Nephron progenitor cell (in vitro differentiated cells): ENCODE measurements at regions not wholly inside any gene's neighbourhood (a gene's known extent, or its start where the extent isn't known, plus 50 kb on each side); places are given as distances from the start of the nearest gene placed in this dataset.
"Not testable (repeated sequence)": the region's sequence is repeated elsewhere in the genome, so short reads cannot be mapped to it uniquely, and the experiment has no call there.

Experiments
- DNase-seq: peaks from one replicate; pipeline ENCODE4 v3.0.0; 2021
- H3K27ac Mint-ChIP-seq: 2 replicates; pipeline ENCODE4 v1.8.0; 2021; ENCODE audit warnings: mild to moderate bottlenecking, moderate library complexity, mixed read lengths
- H3K27me3 Mint-ChIP-seq: 2 replicates; pipeline ENCODE4 v1.8.0; 2021; ENCODE audit warnings: mild to moderate bottlenecking, low read depth, mixed read lengths; ENCODE audit not compliant: poor library complexity
- H3K36me3 Mint-ChIP-seq: 2 replicates; pipeline ENCODE4 v1.8.0; 2021; ENCODE audit warnings: low read depth, mixed read lengths
- H3K4me1 Mint-ChIP-seq: 2 replicates; pipeline ENCODE4 v1.8.0; 2021; ENCODE audit warnings: mixed read lengths
- H3K4me3 Mint-ChIP-seq: 2 replicates; pipeline ENCODE4 v1.8.0; 2021; ENCODE audit warnings: mild to moderate bottlenecking, moderate library complexity, mixed read lengths
- H3K9me3 Mint-ChIP-seq: 2 replicates; pipeline ENCODE4 v1.8.0; 2021; ENCODE audit warnings: mild to moderate bottlenecking, moderate library complexity, mixed read lengths

DNA sequence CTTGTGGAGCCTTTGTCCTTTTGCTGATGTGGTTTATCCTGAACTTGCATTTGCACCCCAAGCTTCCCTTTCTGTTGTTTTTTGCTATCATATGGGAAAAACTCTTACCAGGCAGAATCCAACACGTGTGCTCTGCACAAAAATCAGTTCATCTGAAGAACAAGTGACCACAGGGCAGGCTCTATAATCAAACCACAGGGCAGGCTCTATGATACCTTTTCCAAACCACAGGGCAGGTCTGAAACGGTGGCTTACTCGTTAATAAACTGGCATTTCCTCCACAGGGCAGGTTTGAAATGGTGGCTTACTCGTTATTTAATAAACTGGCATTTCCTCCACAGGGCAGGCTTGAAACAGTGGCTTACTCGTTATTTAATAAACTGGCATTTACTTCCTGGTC, 51.7 kb upstream of the LPCAT1 start:
- DNase-seq, H3K27me3 Mint-ChIP-seq, H3K4me3 Mint-ChIP-seq, H3K4me1 Mint-ChIP-seq, H3K27ac Mint-ChIP-seq: not testable (repeated sequence)
- Mint-ChIP-seq H3K9me3 (peaks cover 27% of the 10 kb centered on the region), H3K36me3 (peaks cover 76% of the 10 kb centered on the region)

DNA sequence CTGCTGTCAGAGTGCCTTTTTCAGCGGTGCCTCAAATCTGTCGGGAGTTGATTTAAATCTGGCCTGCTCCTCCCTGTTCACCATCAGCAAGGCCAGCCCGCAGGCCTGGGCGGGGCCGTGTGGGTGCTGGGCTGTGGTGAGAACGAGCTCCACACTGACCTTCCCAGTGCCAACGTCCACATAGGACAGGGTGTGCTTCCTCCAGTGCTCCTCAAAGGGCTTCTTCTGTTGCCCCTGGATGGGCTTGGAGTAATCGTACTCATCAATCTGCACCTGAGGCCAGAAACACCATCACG, 50.2 kb upstream of the LPCAT1 start:
- DNase-seq, H3K27me3 Mint-ChIP-seq, H3K4me3 Mint-ChIP-seq, H3K4me1 Mint-ChIP-seq: not testable (repeated sequence)
- H3K9me3 Mint-ChIP-seq = peaks cover 29% of the 10 kb centered on the region
- peaks cover 75% of the 10 kb centered on the region for H3K36me3 Mint-ChIP-seq
- peak overlapping the region; percentile 75 for H3K27ac Mint-ChIP-seq

DNA sequence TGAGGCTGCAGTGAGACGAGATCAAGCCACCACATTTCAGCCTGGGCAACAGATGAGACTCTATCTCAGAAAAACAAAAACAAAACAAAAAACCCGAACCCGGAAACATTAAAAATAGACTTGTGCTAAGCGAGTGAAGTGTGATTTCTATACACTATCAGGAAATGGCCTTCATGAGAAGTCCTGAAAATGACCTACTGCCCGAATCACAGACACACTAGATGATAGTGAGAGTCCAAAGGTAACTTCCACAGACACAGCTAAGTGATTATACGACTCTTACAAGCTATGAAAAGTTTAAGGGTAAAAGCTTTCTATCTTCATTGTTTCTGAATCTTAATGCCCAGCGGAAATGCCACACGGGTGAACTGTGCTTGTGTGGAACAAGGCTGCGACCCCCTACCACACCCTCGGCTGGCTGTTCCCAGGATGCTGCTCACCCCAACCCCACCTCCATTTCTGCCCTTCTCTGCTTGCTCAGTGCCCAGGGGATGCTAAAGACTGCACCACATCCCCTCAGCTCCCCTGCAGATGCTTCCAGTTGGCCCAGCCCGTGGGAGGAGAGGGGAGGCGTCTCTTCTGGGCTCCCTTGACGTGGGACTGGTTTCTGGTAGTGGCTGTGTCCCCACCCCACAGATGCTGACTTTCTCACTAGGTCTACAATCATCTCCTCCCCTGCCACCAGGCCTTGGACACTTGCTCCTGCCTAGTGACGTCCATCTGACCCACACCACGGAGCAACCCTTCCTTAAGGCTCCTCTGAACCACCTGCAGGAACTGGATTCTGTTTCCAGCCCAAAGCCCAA, 49.7 kb upstream of the LPCAT1 start:
- H3K27me3 Mint-ChIP-seq, H3K4me3 Mint-ChIP-seq, H3K4me1 Mint-ChIP-seq, DNase-seq: not testable (repeated sequence)
- peaks cover 23% of the 10 kb centered on the region for H3K9me3 Mint-ChIP-seq
- peaks cover 72% of the 10 kb centered on the region for H3K36me3 Mint-ChIP-seq
- peak overlapping the region; percentile 75 for H3K27ac Mint-ChIP-seq
